ENCODE measurements at regions not wholly inside any gene's neighbourhood (a gene's known extent, or its start where the extent isn't known, plus 50 kb on each side); places are given as distances from the start of the nearest gene placed in this dataset.

- TF ChIP-seq ZNF366 (tag by site-specific recombination; conservative IDR thresholded peaks at IDR 0.05) (no peak), CTCF (tag by site-specific recombination; IDR thresholded peaks at IDR 0.05) (no peak), ZFP69B (tag by site-specific recombination; IDR thresholded peaks at IDR 0.05) (no peak), PBX3 (CRISPR knock-in tag; IDR thresholded peaks at IDR 0.05) (no peak), MYNN (tag by site-specific recombination; IDR thresholded peaks at IDR 0.05; ENCODE audit: borderline replicate concordance) (no peak), GLIS1 (tag by site-specific recombination; IDR thresholded peaks at IDR 0.05) (peak; percentile 26; the same call in 1 of the 2 replicates), ZNF274 (IDR thresholded peaks at IDR 0.05; ENCODE audit: low read length) (no peak), ZNF274 (tag by site-specific recombination; IDR thresholded peaks at IDR 0.05; ENCODE audit: borderline replicate concordance) (no peak), ZBTB26 (tag by site-specific recombination; optimal IDR thresholded peaks at IDR 0.05) (no peak), ZNF629 (tag by site-specific recombination; IDR thresholded peaks at IDR 0.05) (no peak), ZNF529 (tag by site-specific recombination; IDR thresholded peaks at IDR 0.05; ENCODE audit: insufficient replicate concordance) (no peak), GLI4 (tag by site-specific recombination; IDR thresholded peaks at IDR 0.05) (no peak), SALL2 (tag by site-specific recombination; IDR thresholded peaks at IDR 0.05; ENCODE audit: borderline replicate concordance) (no peak), REST (tag by site-specific recombination; IDR thresholded peaks at IDR 0.05) (no peak)
These were observed 216.7 kb upstream of the TMTC1 start for GRCh38 chr12:30000401-30000800.

All from HEK293 (cell line).